ENCODE measurements at regions not wholly inside any gene's neighbourhood (a gene's known extent, or its start where the extent isn't known, plus 50 kb on each side); places are given as distances from the start of the nearest gene placed in this dataset.

DNA sequence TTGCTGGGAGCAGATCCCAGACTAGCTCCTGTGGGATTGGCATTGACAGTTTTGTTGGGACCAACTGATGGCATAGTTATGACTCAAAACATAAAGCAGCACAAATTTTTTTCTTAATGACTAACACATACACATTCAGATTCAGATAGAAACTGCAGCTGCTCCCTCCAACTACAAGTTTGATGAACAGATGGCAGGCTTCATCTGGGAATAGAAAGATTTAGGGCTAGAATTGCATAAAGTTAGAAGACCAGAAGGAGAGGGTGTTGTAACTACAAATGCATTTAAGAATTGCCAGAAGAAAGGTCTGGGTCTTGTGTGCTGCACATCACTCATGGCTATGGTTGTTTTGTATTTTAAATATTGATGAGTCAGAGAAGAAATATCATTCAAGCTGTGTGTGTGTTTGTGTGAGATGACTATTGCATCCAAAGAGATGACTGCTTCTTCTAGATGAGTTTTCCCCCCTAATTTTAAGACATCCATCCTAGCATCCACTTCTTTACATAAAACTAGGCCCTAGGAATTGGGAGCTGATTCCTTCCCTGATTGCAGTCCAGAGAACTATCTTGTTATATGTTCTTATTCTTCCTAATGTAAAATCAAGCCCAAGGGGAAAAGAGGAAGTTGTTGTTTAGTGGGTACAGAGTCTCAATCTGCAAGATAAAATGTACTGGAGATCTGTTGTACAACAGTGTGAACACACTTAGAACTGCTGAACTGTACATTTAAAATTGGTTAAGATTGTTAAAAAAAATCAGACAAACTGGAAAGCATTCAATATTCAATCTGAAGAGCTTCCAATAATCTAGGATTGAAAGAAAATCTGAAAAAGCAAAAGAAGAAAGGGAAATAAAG is 175.1 kb downstream of the PARM1 start:
- no peak for ATAC-seq

DNA sequence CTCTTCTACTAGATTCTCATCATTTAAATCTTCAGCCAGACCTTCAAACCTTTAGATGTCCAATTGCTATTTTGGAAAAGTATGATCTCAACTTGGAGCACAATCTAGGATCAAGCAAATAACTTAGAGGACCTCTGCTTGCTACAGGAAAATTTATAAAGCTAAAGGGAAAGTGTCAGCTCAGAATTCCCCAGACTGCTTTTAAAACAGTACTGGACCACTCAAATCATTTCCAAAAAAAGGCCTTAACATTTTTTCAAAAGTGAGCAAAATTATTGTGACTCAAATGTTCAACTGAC is 169.8 kb downstream of the PARM1 start:
- ATAC-seq = no peak

DNA sequence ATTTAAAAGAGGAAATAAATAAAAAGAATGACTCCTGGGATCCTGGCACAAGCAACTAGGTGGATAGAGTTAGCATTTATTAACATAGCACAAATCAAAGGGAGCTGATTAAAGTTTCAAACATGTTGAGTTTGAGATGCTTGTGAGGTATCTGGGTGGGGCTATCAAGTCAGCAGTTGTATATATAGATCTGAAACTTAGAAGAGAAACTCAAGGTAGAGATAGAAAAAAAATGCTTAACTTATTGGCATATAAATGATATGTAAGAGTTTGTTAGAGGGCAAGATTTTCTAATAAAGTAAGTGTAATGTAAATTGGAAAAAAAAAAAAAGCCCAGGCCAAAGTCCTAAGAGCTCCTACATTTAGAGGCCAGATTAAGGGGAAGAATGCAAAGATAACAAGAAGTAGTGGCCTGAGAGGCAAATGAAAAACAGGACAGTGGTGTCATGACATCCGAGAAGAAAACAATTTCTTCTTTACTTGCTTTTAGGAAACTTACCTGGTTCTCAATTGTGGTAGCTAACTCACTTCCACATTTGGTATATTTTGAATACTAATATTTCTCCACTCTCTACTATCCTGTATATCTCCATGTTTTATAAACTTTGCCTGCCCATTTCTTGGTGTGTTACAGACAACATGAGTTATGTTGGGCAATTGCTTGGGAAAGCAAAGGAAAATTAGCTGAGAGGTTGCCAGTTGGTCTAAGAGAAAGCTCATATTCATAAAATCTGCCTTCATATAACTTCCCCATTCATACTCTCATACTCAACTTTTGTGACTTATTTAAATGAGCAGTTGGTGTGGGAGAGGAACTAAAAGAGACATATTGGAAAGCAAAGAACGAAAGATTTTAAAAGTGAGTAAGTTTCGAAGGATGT is 169.2 kb downstream of the PARM1 start:
- ATAC-seq = no peak
